ENCODE measurements at regions not wholly inside any gene's neighbourhood (a gene's known extent, or its start where the extent isn't known, plus 50 kb on each side); places are given as distances from the start of the nearest gene placed in this dataset.
A peak's percentile ranks its signal among the peaks of the same experiment; 100 is the strongest.
"Not testable (repeated sequence)": the region's sequence is repeated elsewhere in the genome, so short reads cannot be mapped to it uniquely, and the experiment has no call there.

GRCh38 chr3:106423321-106424225 lies 554.8 kb upstream of the CBLB start:
- DNase-seq: no peak

- DNase-seq: no peak
Observed at GRCh38 chr3:106425026-106425425, 556.2 kb upstream of the CBLB start.

- no peak for DNase-seq
Observed at GRCh38 chr3:106425916-106426315, 557.1 kb upstream of the CBLB start.

- DNase-seq: no peak
Observed at GRCh38 chr3:106428565-106428994, 559.8 kb upstream of the CBLB start.

GRCh38 chr3:106431721-106432120 lies 562.9 kb upstream of the CBLB start:
- DNase-seq: no peak

GRCh38 chr3:106435899-106436453 lies 567.2 kb upstream of the CBLB start:
- DNase-seq: no peak

GRCh38 chr3:106438887-106439286 lies 570.1 kb upstream of the CBLB start:
- peak; percentile 64 for DNase-seq

GRCh38 chr3:106440672-106441071 lies 571.9 kb upstream of the CBLB start:
- DNase-seq: no peak

GRCh38 chr3:106446271-106446670 lies 577.5 kb upstream of the CBLB start:
- no peak for DNase-seq

GRCh38 chr3:106447723-106448301 lies 579.0 kb upstream of the CBLB start:
- no peak for DNase-seq

- DNase-seq: not testable (repeated sequence)
Observed at GRCh38 chr3:106448372-106448966, 579.7 kb upstream of the CBLB start.

- DNase-seq: no peak
Observed at GRCh38 chr3:106452096-106452495, 583.3 kb upstream of the CBLB start.

GRCh38 chr3:106454497-106454896 lies 585.7 kb upstream of the CBLB start:
- DNase-seq: no peak

GRCh38 chr3:106457281-106458180 lies 588.7 kb upstream of the CBLB start:
- DNase-seq: peak; percentile 65

GRCh38 chr3:106458952-106459351 lies 590.1 kb upstream of the CBLB start:
- no peak for DNase-seq

GRCh38 chr3:106466881-106467280 lies 598.1 kb upstream of the CBLB start:
- DNase-seq: no peak

GRCh38 chr3:106473576-106474475 lies 605.0 kb upstream of the CBLB start:
- DNase-seq: no peak

- DNase-seq: no peak
Observed at GRCh38 chr3:106482451-106482850, 613.6 kb upstream of the CBLB start.

GRCh38 chr3:106485217-106485616 lies 616.4 kb upstream of the CBLB start:
- no peak for DNase-seq

GRCh38 chr3:106485802-106486201 lies 617.0 kb upstream of the CBLB start:
- peak; percentile 55 for DNase-seq

- not testable (repeated sequence) for DNase-seq
Observed at GRCh38 chr3:106486945-106487639, 618.3 kb upstream of the CBLB start.

All from COR-L47 (cell line).